ENCODE measurements at regions not wholly inside any gene's neighbourhood (a gene's known extent, or its start where the extent isn't known, plus 50 kb on each side); places are given as distances from the start of the nearest gene placed in this dataset.
A peak's percentile ranks its signal among the peaks of the same experiment; 100 is the strongest.
"Not testable (repeated sequence)": the region's sequence is repeated elsewhere in the genome, so short reads cannot be mapped to it uniquely, and the experiment has no call there.

GRCh38 chr2:66242099-66242789, 192.7 kb upstream of the MEIS1 start:
- no peak for DNase-seq

- no peak for DNase-seq
Observed at GRCh38 chr2:66240286-66240685, 194.6 kb upstream of the MEIS1 start.

GRCh38 chr2:66239655-66240054, 195.3 kb upstream of the MEIS1 start:
- DNase-seq: no peak

GRCh38 chr2:66237803-66238379, 197.0 kb upstream of the MEIS1 start:
- DNase-seq: no peak

- no peak for DNase-seq
Observed at GRCh38 chr2:66236816-66237802, 197.8 kb upstream of the MEIS1 start.

- no peak for DNase-seq
Observed at GRCh38 chr2:66236067-66236685, 198.7 kb upstream of the MEIS1 start.

GRCh38 chr2:66235428-66235827, 199.5 kb upstream of the MEIS1 start:
- no peak for DNase-seq

GRCh38 chr2:66233981-66234380, 200.9 kb upstream of the MEIS1 start:
- no peak for DNase-seq

GRCh38 chr2:66228128-66228547, 206.8 kb upstream of the MEIS1 start:
- no peak for DNase-seq

GRCh38 chr2:66217039-66217585, 217.8 kb upstream of the MEIS1 start:
- no peak for DNase-seq

GRCh38 chr2:66212749-66213148, 222.2 kb upstream of the MEIS1 start:
- DNase-seq: no peak

GRCh38 chr2:66202586-66202985, 232.3 kb upstream of the MEIS1 start:
- DNase-seq: no peak

- no peak for DNase-seq
Observed at GRCh38 chr2:66201242-66201641, 233.7 kb upstream of the MEIS1 start.

- DNase-seq: no peak
Observed at GRCh38 chr2:66198873-66199272, 236.1 kb upstream of the MEIS1 start.

- no peak for DNase-seq
Observed at GRCh38 chr2:66192888-66193287, 242.0 kb upstream of the MEIS1 start.

- DNase-seq: no peak
Observed at GRCh38 chr2:66191311-66191710, 243.6 kb upstream of the MEIS1 start.

- peak; percentile 13 for DNase-seq
Observed at GRCh38 chr2:66189553-66189952, 245.4 kb upstream of the MEIS1 start.

- no peak for DNase-seq
Observed at GRCh38 chr2:66186537-66186936, 248.4 kb upstream of the MEIS1 start.

GRCh38 chr2:66185497-66186054, 249.3 kb upstream of the MEIS1 start:
- DNase-seq: no peak

GRCh38 chr2:66177128-66177796, 257.7 kb upstream of the MEIS1 start:
- not testable (repeated sequence) for DNase-seq

GRCh38 chr2:66174491-66174890, 260.4 kb upstream of the MEIS1 start:
- DNase-seq: no peak

- DNase-seq: no peak
Observed at GRCh38 chr2:66173645-66174044, 261.3 kb upstream of the MEIS1 start.
